GM18858 (cell line): ENCODE measurements at regions not wholly inside any gene's neighbourhood (a gene's known extent, or its start where the extent isn't known, plus 50 kb on each side); places are given as distances from the start of the nearest gene placed in this dataset.
"Not testable (repeated sequence)": the region's sequence is repeated elsewhere in the genome, so short reads cannot be mapped to it uniquely, and the experiment has no call there.

Experiments used
- ATAC-seq: cut with Tn5 transposase; IDR thresholded peaks from one replicate; pipeline ENCODE4 v1.9.1; 2021; ENCODE audit not compliant: unreplicated experiment

DNA sequence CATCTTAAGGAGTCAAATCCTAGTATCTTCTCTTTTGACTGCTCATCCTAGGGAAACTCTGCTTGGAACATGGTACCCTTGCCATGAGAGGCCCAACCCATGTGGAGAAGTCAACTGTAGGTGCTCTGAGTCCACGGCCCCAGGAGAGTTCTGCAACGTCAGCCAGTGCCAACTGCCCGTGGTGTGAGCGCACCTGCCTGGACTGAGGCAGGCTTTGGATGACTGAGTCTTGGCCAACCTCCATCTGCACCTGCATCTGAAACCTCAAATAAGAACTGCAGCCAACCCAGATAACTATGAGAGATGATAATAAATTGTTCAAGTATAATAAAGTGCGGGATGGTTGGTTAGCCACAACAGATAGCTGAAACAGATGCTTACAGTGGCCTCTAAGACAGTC lies 772.0 kb downstream of the TRIML1 start:
- ATAC-seq: no peak

- no peak for ATAC-seq
Observed at GRCh38 chr4:188911707-188912106, 772.5 kb downstream of the TRIML1 start.

DNA sequence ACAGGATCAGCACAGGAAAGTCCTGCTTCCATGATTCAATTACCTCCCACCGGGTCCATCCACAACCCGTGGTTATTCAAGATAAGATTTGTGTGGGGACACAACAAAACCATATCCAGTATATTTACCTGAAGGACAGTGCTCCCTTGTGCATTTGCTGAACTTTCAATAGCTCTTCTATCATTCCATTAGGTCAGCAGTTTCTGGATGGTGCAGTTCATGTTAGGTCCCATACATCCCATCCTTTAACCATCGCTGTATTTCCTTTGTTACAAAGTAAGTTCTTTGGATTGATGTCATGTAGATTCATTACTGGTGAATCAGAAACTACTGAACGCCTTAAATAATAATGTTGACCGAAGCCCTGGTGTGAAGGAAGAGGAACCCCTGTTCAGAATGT lies 775.9 kb downstream of the TRIML1 start:
- no peak for ATAC-seq

GRCh38 chr4:188918787-188919186 lies 779.5 kb downstream of the TRIML1 start:
- no peak for ATAC-seq

- ATAC-seq: no peak
Observed at GRCh38 chr4:188930822-188931221, 791.6 kb downstream of the TRIML1 start.

GRCh38 chr4:188934320-188934962 lies 795.2 kb downstream of the TRIML1 start:
- ATAC-seq: no peak

DNA sequence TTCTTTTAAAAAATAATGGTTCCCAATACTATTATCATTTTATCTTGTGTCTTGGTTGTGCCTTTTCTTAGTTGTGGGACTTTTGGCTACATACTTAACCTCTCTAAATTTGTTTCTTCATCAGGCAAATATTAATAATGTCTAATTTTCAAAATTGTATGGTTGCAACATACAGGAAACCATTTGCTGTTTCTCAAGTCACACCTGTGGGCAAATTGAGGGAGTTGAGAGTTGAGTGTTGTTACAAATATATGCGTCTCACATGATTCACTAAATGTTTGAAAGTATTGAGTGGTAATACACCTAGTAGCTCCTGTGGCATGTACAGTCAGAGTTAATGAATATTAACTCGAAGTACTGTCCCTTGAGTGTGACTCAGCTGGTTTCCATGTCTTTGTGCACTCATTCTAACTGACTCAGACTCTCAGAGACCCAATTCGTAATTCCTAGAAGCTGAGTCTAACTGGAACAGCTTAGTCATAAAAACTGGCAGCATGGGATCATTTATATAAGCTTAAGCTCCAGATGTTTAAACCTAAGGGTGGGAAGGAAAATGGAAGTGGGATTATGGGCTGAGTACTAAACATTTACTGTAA lies 802.4 kb downstream of the TRIML1 start:
- ATAC-seq: no peak

DNA sequence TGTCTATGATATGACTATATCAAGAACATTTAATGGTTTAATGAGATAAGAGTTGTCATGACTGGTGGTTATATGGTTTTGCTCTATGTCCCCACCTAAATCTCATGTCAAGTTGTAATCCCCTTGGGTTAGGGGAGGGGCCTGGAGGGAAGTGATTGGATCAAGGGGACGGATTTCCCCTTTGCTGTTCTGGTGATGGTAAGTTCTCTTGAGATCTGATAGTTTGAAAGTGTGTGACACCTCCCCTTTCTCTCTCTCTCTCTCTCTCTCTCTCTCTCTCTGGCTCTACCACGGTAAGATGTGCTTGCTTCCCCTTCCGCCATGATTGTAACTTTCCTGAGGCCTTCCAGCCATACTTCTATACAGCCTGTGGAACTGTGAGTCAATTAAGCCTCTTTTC lies 803.4 kb downstream of the TRIML1 start:
- ATAC-seq: no peak

- ATAC-seq: no peak
Observed at GRCh38 chr4:188949596-188949995, 810.4 kb downstream of the TRIML1 start.

DNA sequence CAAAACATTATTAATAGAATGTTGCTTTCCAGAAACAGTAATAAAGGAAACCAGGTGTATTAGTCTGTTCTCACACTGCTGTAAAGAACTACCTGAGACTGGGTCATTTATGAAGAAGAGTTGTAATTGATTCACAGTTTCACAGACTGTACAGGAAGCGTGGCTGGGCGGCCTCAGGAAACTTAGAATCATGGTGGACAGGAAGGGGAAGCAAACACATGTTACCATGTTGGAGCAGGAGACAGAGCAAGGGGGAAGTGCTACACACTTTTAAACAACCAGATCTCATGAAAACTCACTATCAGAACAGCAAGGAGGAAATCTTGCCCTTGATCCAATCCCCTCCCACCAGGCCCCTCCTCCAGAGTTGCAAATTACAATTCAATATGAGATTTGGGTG lies 815.8 kb downstream of the TRIML1 start:
- no peak for ATAC-seq

DNA sequence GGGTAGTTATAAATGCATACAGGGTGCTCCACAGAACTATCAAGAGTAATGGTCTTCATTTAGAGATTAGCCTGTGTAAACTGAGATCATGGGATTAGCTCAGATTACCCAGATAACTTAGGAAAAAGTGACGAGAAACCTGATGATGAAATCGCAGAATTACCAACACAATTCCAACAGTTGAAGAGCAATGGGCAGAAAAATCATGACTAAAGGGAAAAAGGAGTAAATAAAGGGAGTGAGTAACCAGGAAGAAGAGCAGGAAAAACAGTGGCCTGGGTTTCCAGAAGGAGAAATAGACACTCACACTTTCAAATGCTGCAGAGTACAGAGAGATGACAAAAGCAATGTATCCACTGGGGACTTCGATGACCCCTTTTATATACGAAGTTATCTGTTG lies 817.3 kb downstream of the TRIML1 start:
- no peak for ATAC-seq

GRCh38 chr4:188958346-188958745 lies 819.1 kb downstream of the TRIML1 start:
- no peak for ATAC-seq

- no peak for ATAC-seq
Observed at GRCh38 chr4:188959424-188959823, 820.2 kb downstream of the TRIML1 start.

GRCh38 chr4:188960411-188961093 lies 821.3 kb downstream of the TRIML1 start:
- ATAC-seq: no peak

DNA sequence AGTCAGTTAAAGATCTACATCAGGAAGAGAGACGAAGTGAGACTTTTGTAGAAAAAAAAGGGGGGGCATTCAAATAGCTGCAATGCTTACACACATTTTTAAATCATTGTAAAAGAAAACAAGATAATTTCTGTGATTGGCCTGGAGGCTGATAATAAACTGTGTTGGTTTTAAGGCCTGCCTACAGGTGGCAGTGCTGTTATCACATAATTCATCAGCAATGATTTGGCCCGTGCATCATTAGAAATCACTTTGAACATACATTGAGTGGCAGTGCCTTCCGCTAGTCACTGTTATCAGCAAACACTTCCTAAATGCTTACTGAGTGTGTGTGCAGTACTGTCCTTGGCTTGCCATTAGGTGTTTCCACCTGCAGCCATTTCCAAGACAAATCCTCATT lies 831.9 kb downstream of the TRIML1 start:
- no peak for ATAC-seq

DNA sequence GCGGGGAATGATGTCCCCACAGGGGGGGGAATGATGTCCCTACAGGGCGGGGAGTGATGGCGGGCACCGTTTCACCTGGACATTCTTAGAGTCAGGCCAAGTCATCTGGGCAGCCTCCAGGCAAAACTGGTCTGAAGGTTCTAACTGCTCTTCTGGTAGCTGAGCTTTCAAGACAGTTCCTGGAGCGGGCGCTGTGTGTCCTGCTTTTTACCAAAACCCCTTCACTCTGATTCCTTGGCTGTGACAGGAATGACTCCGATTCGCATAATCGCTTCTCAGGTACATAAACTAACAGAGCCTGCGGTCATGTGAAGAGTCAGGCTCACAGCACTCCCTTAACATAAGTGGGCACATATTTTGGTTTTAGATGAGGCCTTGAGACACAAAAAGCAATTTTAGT lies 836.0 kb downstream of the TRIML1 start:
- ATAC-seq: no peak

DNA sequence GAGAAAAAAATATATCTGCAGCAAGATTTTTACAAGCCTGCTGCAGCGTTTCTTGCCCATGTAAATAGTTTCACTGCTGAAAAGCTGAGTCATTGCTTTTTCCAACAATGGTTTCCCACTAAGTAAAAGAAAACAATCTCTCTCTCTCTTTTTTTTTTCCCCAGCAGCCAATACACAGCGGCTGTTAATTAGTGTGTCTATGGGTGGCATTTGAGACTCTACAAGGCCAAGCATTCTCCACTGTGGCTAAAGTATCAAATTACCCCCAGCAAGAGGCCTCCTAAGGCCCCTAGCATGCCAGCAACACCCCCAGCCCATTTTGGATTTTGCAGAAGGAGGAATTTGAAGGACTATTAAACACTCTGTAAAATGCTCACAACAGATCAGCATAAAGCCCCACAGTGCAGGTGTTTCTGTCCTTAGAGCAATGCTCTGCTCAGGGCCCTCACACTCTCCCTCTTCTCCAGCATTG lies 837.4 kb downstream of the TRIML1 start:
- ATAC-seq: no peak

DNA sequence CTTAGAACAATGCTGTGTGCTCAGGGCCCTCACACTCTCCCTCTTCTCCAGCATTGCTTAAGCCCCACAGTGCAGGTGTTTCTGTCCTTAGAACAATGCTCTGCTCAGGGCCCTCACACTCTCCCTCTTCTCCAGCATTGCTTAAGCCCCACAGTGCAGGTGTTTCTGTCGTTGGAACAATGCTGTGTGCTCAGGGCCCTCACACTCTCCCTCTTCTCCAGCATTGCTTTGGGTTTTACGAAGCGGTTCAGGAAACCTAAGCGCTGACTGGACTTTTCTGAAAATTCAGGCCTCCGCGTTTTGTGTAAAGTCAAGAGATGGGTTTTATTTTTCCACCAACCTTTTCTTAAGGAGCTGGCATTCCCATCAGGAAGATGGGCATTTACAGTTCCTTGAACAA lies 838.0 kb downstream of the TRIML1 start:
- ATAC-seq: not testable (repeated sequence)

GRCh38 chr4:188984518-188984917 lies 845.3 kb downstream of the TRIML1 start:
- no peak for ATAC-seq

DNA sequence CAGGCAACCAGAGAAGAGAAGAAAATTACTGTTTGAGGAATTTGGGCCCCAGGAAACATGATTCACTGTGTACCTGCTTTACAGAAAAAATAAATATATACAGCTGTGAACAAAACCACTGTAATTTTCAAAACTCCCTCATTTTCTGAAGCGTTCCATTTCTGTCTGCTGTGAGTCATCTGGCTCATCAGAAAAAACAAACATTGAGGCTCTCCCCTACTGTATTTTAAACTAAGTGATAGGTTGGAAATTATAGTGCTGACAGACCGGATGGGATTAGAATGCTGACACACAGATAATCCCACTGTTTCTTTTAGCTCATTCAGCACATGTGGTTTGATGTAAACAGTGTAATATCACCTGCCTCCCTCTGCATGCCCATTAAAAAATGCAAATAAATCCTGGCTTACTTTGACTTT lies 847.0 kb downstream of the TRIML1 start:
- no peak for ATAC-seq

- ATAC-seq: no peak
Observed at GRCh38 chr4:188987011-188987410, 847.8 kb downstream of the TRIML1 start.

DNA sequence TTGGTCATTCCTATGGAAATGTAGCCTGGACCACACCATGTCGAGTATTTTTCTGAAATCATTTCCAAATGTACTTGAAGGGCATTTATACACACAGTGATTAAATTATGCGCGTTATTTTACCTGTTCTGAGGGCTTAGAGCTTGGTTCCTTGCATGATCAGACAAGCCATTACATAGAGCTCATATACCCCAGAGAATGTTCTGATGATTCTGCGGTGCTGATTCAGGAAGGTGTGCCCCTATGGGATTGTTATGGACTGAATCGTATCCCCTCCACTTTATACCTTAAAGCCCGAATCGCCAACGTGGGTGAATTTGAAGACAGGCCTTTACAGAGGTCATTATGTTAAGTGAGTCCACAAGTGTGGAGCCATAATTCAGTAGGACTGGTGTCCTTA lies 848.9 kb downstream of the TRIML1 start:
- ATAC-seq: no peak
